ENCODE measurements at regions not wholly inside any gene's neighbourhood (a gene's known extent, or its start where the extent isn't known, plus 50 kb on each side); places are given as distances from the start of the nearest gene placed in this dataset.

GRCh38 chr4:188206783-188207182, 67.5 kb downstream of the TRIML1 start:
- H3K4me1 ChIP-seq (ENCODE audit: control insufficient read depth, low read length): no peaks in the 10 kb centered on the region
- H3K4me3 ChIP-seq (ENCODE audit: low read length): no peak overlapping the region
- no peak overlapping the region for H3K4me2 ChIP-seq (ENCODE audit: low read length)
- H3K9me3 ChIP-seq (ENCODE audit: control insufficient read depth, insufficient read depth, low read length): no peaks in the 10 kb centered on the region
- no peaks in the 10 kb centered on the region for H3K79me2 ChIP-seq (ENCODE audit: control insufficient read depth, low read length)
- H4K20me1 ChIP-seq (ENCODE audit: control insufficient read depth, insufficient read depth, low read depth, low read length): no peaks in the 10 kb centered on the region
- no peak overlapping the region for H3K27ac ChIP-seq (ENCODE audit: low read depth, low read length)
- TF ChIP-seq CTCF (IDR thresholded peaks at IDR 0.05; ENCODE audit: low read depth, low read length, poor library complexity, severe bottlenecking) (no peak), EZH2phosphoT487 (IDR thresholded peaks at IDR 0.05; ENCODE audit: borderline replicate concordance, low read length) (no peak)
- no peaks in the 10 kb centered on the region for H3K9me2 ChIP-seq (replicated peaks; ENCODE audit: control insufficient read depth, low read length)
- no peaks in the 10 kb centered on the region for H3F3A ChIP-seq (ENCODE audit: control insufficient read depth, insufficient read depth)
- H3K27me3 ChIP-seq (ENCODE audit: control insufficient read depth, low read length): no peaks in the 10 kb centered on the region
- no peaks in the 10 kb centered on the region for H3K36me3 ChIP-seq (ENCODE audit: control insufficient read depth, low read length)

DNA sequence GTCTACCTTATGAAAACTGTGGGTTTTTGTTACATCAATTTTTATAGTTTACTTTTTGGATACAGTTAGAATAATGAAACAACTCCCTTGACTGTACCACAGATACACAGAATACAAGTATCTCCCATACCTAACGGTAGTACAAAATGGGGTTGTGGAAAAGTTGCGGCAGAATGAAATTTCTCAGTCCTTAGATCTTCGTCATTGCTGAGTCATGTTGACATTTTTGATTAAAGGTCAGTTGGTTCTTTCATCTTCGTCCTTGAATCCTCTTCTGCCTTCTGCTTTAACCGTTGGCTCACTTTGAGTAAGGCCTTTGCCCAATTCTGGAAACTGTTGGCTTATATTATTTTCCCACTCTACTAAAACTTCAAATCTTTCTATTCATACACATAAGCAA, 75.6 kb downstream of the TRIML1 start:
- no peak for TF ChIP-seq EZH2phosphoT487 (IDR thresholded peaks at IDR 0.05; ENCODE audit: borderline replicate concordance, low read length)
- no peak for TF ChIP-seq CTCF (IDR thresholded peaks at IDR 0.05; ENCODE audit: low read depth, low read length, poor library complexity, severe bottlenecking)
- Histone ChIP-seq H3K4me1 (ENCODE audit: control insufficient read depth, low read length) (no peaks in the 10 kb centered on the region), H3K27ac (ENCODE audit: low read depth, low read length) (no peak overlapping the region), H3F3A (ENCODE audit: control insufficient read depth, insufficient read depth) (no peaks in the 10 kb centered on the region), H3K9me3 (ENCODE audit: control insufficient read depth, insufficient read depth, low read length) (no peaks in the 10 kb centered on the region), H3K79me2 (ENCODE audit: control insufficient read depth, low read length) (no peaks in the 10 kb centered on the region), H3K9me2 (replicated peaks; ENCODE audit: control insufficient read depth, low read length) (no peaks in the 10 kb centered on the region), H3K4me2 (ENCODE audit: low read length) (no peak overlapping the region), H4K20me1 (ENCODE audit: control insufficient read depth, insufficient read depth, low read depth, low read length) (no peaks in the 10 kb centered on the region), H3K36me3 (ENCODE audit: control insufficient read depth, low read length) (no peaks in the 10 kb centered on the region), H3K4me3 (ENCODE audit: low read length) (no peak overlapping the region), H3K27me3 (ENCODE audit: control insufficient read depth, low read length) (no peaks in the 10 kb centered on the region)

GRCh38 chr4:188218392-188218791, 79.2 kb downstream of the TRIML1 start:
- no peaks in the 10 kb centered on the region for H3K9me3 ChIP-seq (ENCODE audit: control insufficient read depth, insufficient read depth, low read length)
- H3K27ac ChIP-seq (ENCODE audit: low read depth, low read length): no peak overlapping the region
- no peak for TF ChIP-seq CTCF (IDR thresholded peaks at IDR 0.05; ENCODE audit: low read depth, low read length, poor library complexity, severe bottlenecking)
- TF ChIP-seq EZH2phosphoT487 (IDR thresholded peaks at IDR 0.05; ENCODE audit: borderline replicate concordance, low read length): no peak
- no peaks in the 10 kb centered on the region for H3K36me3 ChIP-seq (ENCODE audit: control insufficient read depth, low read length)
- H3K9me2 ChIP-seq (replicated peaks; ENCODE audit: control insufficient read depth, low read length): no peaks in the 10 kb centered on the region
- no peaks in the 10 kb centered on the region for H3K79me2 ChIP-seq (ENCODE audit: control insufficient read depth, low read length)
- H3K4me2 ChIP-seq (ENCODE audit: low read length): no peak overlapping the region
- no peaks in the 10 kb centered on the region for H3K4me1 ChIP-seq (ENCODE audit: control insufficient read depth, low read length)
- H3K27me3 ChIP-seq (ENCODE audit: control insufficient read depth, low read length): no peaks in the 10 kb centered on the region
- no peak overlapping the region for H3K4me3 ChIP-seq (ENCODE audit: low read length)
- no peaks in the 10 kb centered on the region for H4K20me1 ChIP-seq (ENCODE audit: control insufficient read depth, insufficient read depth, low read depth, low read length)
- H3F3A ChIP-seq (ENCODE audit: control insufficient read depth, insufficient read depth): no peaks in the 10 kb centered on the region

DNA sequence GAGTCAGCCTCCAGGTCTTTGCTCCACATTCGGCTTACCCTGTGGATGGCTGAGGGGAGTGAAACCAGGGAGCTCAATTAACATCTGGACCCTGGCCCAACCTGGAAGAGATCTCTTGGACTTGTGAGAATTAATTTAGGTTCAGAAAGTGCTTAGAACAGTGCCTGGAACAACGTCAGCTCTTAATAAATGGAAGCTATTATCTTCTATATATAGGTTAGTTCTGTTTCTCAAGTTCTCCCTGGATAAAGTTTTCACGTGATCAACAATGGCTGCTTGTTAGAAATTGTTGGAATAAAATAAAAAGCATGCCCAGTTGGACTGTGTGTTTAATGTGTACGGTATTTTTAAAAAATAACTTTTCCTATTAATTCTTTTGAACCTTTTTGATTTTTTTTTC, 80.8 kb downstream of the TRIML1 start:
- Histone ChIP-seq H3K27ac (ENCODE audit: low read depth, low read length) (no peak overlapping the region), H3K9me2 (replicated peaks; ENCODE audit: control insufficient read depth, low read length) (no peaks in the 10 kb centered on the region), H3K9me3 (ENCODE audit: control insufficient read depth, insufficient read depth, low read length) (no peaks in the 10 kb centered on the region), H3K27me3 (ENCODE audit: control insufficient read depth, low read length) (no peaks in the 10 kb centered on the region), H3K4me3 (ENCODE audit: low read length) (no peak overlapping the region), H3K4me1 (ENCODE audit: control insufficient read depth, low read length) (no peaks in the 10 kb centered on the region), H3K36me3 (ENCODE audit: control insufficient read depth, low read length) (no peaks in the 10 kb centered on the region), H3K79me2 (ENCODE audit: control insufficient read depth, low read length) (no peaks in the 10 kb centered on the region), H3F3A (ENCODE audit: control insufficient read depth, insufficient read depth) (no peaks in the 10 kb centered on the region), H4K20me1 (ENCODE audit: control insufficient read depth, insufficient read depth, low read depth, low read length) (no peaks in the 10 kb centered on the region), H3K4me2 (ENCODE audit: low read length) (no peak overlapping the region)
- TF ChIP-seq EZH2phosphoT487 (IDR thresholded peaks at IDR 0.05; ENCODE audit: borderline replicate concordance, low read length) (no peak), CTCF (IDR thresholded peaks at IDR 0.05; ENCODE audit: low read depth, low read length, poor library complexity, severe bottlenecking) (no peak)

Data from DOHH2 (cell line).